ENCODE measurements at regions not wholly inside any gene's neighbourhood (a gene's known extent, or its start where the extent isn't known, plus 50 kb on each side); places are given as distances from the start of the nearest gene placed in this dataset.

- Histone ChIP-seq H3K27me3 (ENCODE audit: control insufficient read depth in 1 of 2, insufficient read depth in 2 of 2, low read length in 2 of 2) (no peaks in the 10 kb centered on the region), H3K4me1 (ENCODE audit: insufficient read depth, low read length) (peaks cover 35% of the 10 kb centered on the region), H3K36me3 (ENCODE audit: insufficient read depth, low read length) (peaks cover 17% of the 10 kb centered on the region), H3K4me3 (ENCODE audit: low read depth in 1 of 2, low read length in 2 of 2) (no peak overlapping the region), H3K9ac (ENCODE audit: low read length) (no peak overlapping the region), H3K9me3 (ENCODE audit: low read length) (no peaks in the 10 kb centered on the region), H3K27ac (ENCODE audit: low read depth, low read length) (peak overlapping the region; percentile 14)
Observed at GRCh38 chr12:124436366-124436765, 131.0 kb downstream of the NCOR2 start.

- Histone ChIP-seq H3K36me3 (ENCODE audit: insufficient read depth, low read length) (peaks cover 19% of the 10 kb centered on the region), H3K9ac (ENCODE audit: low read length) (no peak overlapping the region), H3K27ac (ENCODE audit: low read depth, low read length) (peak overlapping the region; percentile 14), H3K4me3 (ENCODE audit: low read depth in 1 of 2, low read length in 2 of 2) (no peak overlapping the region), H3K4me1 (ENCODE audit: insufficient read depth, low read length) (peaks cover 30% of the 10 kb centered on the region), H3K27me3 (ENCODE audit: control insufficient read depth in 1 of 2, insufficient read depth in 2 of 2, low read length in 2 of 2) (no peaks in the 10 kb centered on the region), H3K9me3 (ENCODE audit: low read length) (no peaks in the 10 kb centered on the region)
Observed at GRCh38 chr12:124435806-124436345, 131.5 kb downstream of the NCOR2 start.

DNA sequence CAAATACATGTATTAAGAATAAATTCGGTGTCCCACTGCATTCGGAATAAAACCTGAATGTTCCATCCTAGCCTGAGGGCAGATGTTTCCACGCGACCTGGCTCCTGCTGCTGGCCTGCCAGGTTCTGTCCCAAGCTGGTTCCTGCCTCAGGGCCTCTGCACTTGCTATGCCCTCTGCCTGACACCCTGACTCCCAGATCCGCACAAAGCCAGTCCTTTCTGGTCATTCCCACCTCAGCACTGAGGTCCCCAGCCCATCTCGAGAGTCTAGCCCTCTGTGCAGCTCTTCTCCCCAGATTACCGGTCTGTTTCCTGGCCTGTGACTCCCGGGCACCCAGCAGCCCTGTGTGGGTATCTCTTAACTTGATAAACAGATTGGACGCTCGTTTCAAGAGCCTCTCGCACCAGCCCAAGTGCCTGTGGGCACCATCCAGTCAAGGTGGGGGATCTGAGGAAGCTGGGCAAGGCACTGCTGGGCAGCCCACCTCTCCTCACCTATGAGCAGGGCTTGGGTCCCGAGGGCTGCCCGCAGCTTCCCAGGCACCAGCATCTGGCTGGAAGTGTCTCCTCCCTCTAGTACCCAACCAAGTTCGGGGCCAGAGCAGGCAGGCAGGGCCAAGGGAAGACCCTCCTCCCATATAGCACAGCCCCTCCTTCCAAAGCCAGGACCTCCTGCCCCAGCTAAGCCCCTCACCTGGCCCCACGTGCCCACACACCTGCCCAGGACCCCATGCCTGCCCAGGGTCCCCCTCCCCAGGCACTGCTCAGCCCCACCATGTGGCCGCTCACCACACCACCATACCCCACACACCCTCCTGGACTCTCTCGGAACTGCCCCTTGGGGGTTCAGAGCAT, 132.2 kb downstream of the NCOR2 start:
- Histone ChIP-seq H3K27me3 (ENCODE audit: control insufficient read depth in 1 of 2, insufficient read depth in 2 of 2, low read length in 2 of 2) (no peaks in the 10 kb centered on the region), H3K9ac (ENCODE audit: low read length) (no peak overlapping the region), H3K4me1 (ENCODE audit: insufficient read depth, low read length) (peaks cover 27% of the 10 kb centered on the region), H3K9me3 (ENCODE audit: low read length) (no peaks in the 10 kb centered on the region), H3K4me3 (ENCODE audit: low read depth in 1 of 2, low read length in 2 of 2) (no peak overlapping the region), H3K36me3 (ENCODE audit: insufficient read depth, low read length) (peaks cover 26% of the 10 kb centered on the region), H3K27ac (ENCODE audit: low read depth, low read length) (no peak overlapping the region)

GRCh38 chr12:124434354-124434753, 133.1 kb downstream of the NCOR2 start:
- Histone ChIP-seq H3K9ac (ENCODE audit: low read length) (no peak overlapping the region), H3K4me3 (ENCODE audit: low read depth in 1 of 2, low read length in 2 of 2) (no peak overlapping the region), H3K36me3 (ENCODE audit: insufficient read depth, low read length) (peaks cover 34% of the 10 kb centered on the region), H3K4me1 (ENCODE audit: insufficient read depth, low read length) (peaks cover 25% of the 10 kb centered on the region), H3K27me3 (ENCODE audit: control insufficient read depth in 1 of 2, insufficient read depth in 2 of 2, low read length in 2 of 2) (no peaks in the 10 kb centered on the region), H3K9me3 (ENCODE audit: low read length) (no peaks in the 10 kb centered on the region), H3K27ac (ENCODE audit: low read depth, low read length) (no peak overlapping the region)

GRCh38 chr12:124433879-124434278, 133.5 kb downstream of the NCOR2 start:
- H3K27ac ChIP-seq (ENCODE audit: low read depth, low read length), result no peak overlapping the region
- peaks cover 37% of the 10 kb centered on the region for H3K36me3 ChIP-seq (ENCODE audit: insufficient read depth, low read length)
- H3K4me1 ChIP-seq (ENCODE audit: insufficient read depth, low read length), result peaks cover 25% of the 10 kb centered on the region
- H3K27me3 ChIP-seq (ENCODE audit: control insufficient read depth in 1 of 2, insufficient read depth in 2 of 2, low read length in 2 of 2), result no peaks in the 10 kb centered on the region
- no peak overlapping the region for H3K9ac ChIP-seq (ENCODE audit: low read length)
- H3K9me3 ChIP-seq (ENCODE audit: low read length), result no peaks in the 10 kb centered on the region
- no peak overlapping the region for H3K4me3 ChIP-seq (ENCODE audit: low read depth in 1 of 2, low read length in 2 of 2)

GRCh38 chr12:124433147-124433874, 134.1 kb downstream of the NCOR2 start:
- no peaks in the 10 kb centered on the region for H3K27me3 ChIP-seq (ENCODE audit: control insufficient read depth in 1 of 2, insufficient read depth in 2 of 2, low read length in 2 of 2)
- peaks cover 29% of the 10 kb centered on the region for H3K4me1 ChIP-seq (ENCODE audit: insufficient read depth, low read length)
- peaks cover 37% of the 10 kb centered on the region for H3K36me3 ChIP-seq (ENCODE audit: insufficient read depth, low read length)
- peak overlapping the region; percentile 58 for H3K27ac ChIP-seq (ENCODE audit: low read depth, low read length)
- H3K9ac ChIP-seq (ENCODE audit: low read length), result no peak overlapping the region
- H3K4me3 ChIP-seq (ENCODE audit: low read depth in 1 of 2, low read length in 2 of 2), result no peak overlapping the region
- no peaks in the 10 kb centered on the region for H3K9me3 ChIP-seq (ENCODE audit: low read length)

GRCh38 chr12:124432376-124432775, 135.0 kb downstream of the NCOR2 start:
- Histone ChIP-seq H3K36me3 (ENCODE audit: insufficient read depth, low read length) (peaks cover 37% of the 10 kb centered on the region), H3K27me3 (ENCODE audit: control insufficient read depth in 1 of 2, insufficient read depth in 2 of 2, low read length in 2 of 2) (no peaks in the 10 kb centered on the region), H3K9me3 (ENCODE audit: low read length) (no peaks in the 10 kb centered on the region), H3K4me1 (ENCODE audit: insufficient read depth, low read length) (peaks cover 38% of the 10 kb centered on the region), H3K27ac (ENCODE audit: low read depth, low read length) (no peak overlapping the region), H3K9ac (ENCODE audit: low read length) (no peak overlapping the region), H3K4me3 (ENCODE audit: low read depth in 1 of 2, low read length in 2 of 2) (no peak overlapping the region)

- H3K4me3 ChIP-seq (ENCODE audit: low read depth in 1 of 2, low read length in 2 of 2), result no peak overlapping the region
- H3K4me1 ChIP-seq (ENCODE audit: insufficient read depth, low read length), result peaks cover 42% of the 10 kb centered on the region
- no peak overlapping the region for H3K27ac ChIP-seq (ENCODE audit: low read depth, low read length)
- H3K36me3 ChIP-seq (ENCODE audit: insufficient read depth, low read length), result peaks cover 37% of the 10 kb centered on the region
- no peaks in the 10 kb centered on the region for H3K27me3 ChIP-seq (ENCODE audit: control insufficient read depth in 1 of 2, insufficient read depth in 2 of 2, low read length in 2 of 2)
- H3K9ac ChIP-seq (ENCODE audit: low read length), result no peak overlapping the region
- H3K9me3 ChIP-seq (ENCODE audit: low read length), result no peaks in the 10 kb centered on the region
Observed at GRCh38 chr12:124431971-124432370, 135.4 kb downstream of the NCOR2 start.

DNA sequence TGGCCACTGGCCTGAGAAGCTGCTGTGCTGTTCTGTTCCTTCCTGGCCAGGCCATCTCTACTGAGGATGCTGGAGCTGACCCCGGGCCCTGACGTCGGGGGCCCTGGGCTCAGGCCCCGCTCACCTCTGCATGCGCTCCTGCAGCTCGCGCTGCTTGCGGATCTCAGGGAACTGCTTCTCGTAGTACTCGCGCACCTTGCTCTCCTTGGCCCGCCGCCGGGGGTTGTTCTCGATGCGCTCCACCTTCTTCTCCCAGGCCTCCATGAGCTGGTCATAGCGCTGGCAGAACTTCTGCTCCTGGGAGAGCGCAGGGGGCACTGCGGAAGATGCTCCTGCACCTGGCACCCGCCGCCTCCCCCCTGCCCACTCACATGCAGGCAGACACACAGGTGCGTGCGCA, 135.6 kb downstream of the RFLNA start:
- H3K27me3 ChIP-seq (ENCODE audit: control insufficient read depth in 1 of 2, insufficient read depth in 2 of 2, low read length in 2 of 2), result no peaks in the 10 kb centered on the region
- peaks cover 43% of the 10 kb centered on the region for H3K36me3 ChIP-seq (ENCODE audit: insufficient read depth, low read length)
- peaks cover 46% of the 10 kb centered on the region for H3K4me1 ChIP-seq (ENCODE audit: insufficient read depth, low read length)
- no peak overlapping the region for H3K9ac ChIP-seq (ENCODE audit: low read length)
- H3K27ac ChIP-seq (ENCODE audit: low read depth, low read length), result no peak overlapping the region
- no peaks in the 10 kb centered on the region for H3K9me3 ChIP-seq (ENCODE audit: low read length)
- no peak overlapping the region for H3K4me3 ChIP-seq (ENCODE audit: low read depth in 1 of 2, low read length in 2 of 2)

- Histone ChIP-seq H3K4me1 (ENCODE audit: insufficient read depth, low read length) (peaks cover 47% of the 10 kb centered on the region), H3K27me3 (ENCODE audit: control insufficient read depth in 1 of 2, insufficient read depth in 2 of 2, low read length in 2 of 2) (no peaks in the 10 kb centered on the region), H3K9ac (ENCODE audit: low read length) (no peak overlapping the region), H3K36me3 (ENCODE audit: insufficient read depth, low read length) (peaks cover 46% of the 10 kb centered on the region), H3K9me3 (ENCODE audit: low read length) (no peaks in the 10 kb centered on the region), H3K27ac (ENCODE audit: low read depth, low read length) (peak overlapping the region; percentile 79), H3K4me3 (ENCODE audit: low read depth in 1 of 2, low read length in 2 of 2) (no peak overlapping the region)
Observed at GRCh38 chr12:124429535-124429934, 134.6 kb downstream of the RFLNA start.

GRCh38 chr12:124428792-124429281, 133.9 kb downstream of the RFLNA start:
- Histone ChIP-seq H3K4me3 (ENCODE audit: low read depth in 1 of 2, low read length in 2 of 2) (no peak overlapping the region), H3K4me1 (ENCODE audit: insufficient read depth, low read length) (peaks cover 50% of the 10 kb centered on the region), H3K27ac (ENCODE audit: low read depth, low read length) (peak overlapping the region; percentile 79), H3K27me3 (ENCODE audit: control insufficient read depth in 1 of 2, insufficient read depth in 2 of 2, low read length in 2 of 2) (no peaks in the 10 kb centered on the region), H3K9me3 (ENCODE audit: low read length) (no peaks in the 10 kb centered on the region), H3K9ac (ENCODE audit: low read length) (peak overlapping the region; percentile 24), H3K36me3 (ENCODE audit: insufficient read depth, low read length) (peaks cover 47% of the 10 kb centered on the region)

All from muscle layer of colon (tissue), 2 donors.